Mucosa of descending colon (tissue), 3 donors: ENCODE measurements at regions not wholly inside any gene's neighbourhood (a gene's known extent, or its start where the extent isn't known, plus 50 kb on each side); places are given as distances from the start of the nearest gene placed in this dataset.

Source experiments
- ATAC-seq: fragments of 200-7000 bp; cut with Tn5 transposase; one replicate; pipeline ENCODE4 v1.9.1; 2020; ENCODE audit warnings: mild to moderate bottlenecking, moderate library complexity
- DNase-seq, 3 donors: peaks; one replicate each; pipeline ENCODE4 v3.0.0-alpha.2; 2020
- H3K36me3 ChIP-seq: fragments of 200-600 bp; one replicate; pipeline ENCODE4 v1.8.0; 2021; ENCODE audit warnings: low read depth, mild to moderate bottlenecking
- H3K4me1 ChIP-seq: fragments of 200-600 bp; one replicate; pipeline ENCODE4 v1.8.0; 2021; ENCODE audit warnings: low read depth, mild to moderate bottlenecking
- H3K4me3 ChIP-seq: fragments of 200-600 bp; one replicate; pipeline ENCODE4 v1.8.0; 2021; ENCODE audit warnings: mild to moderate bottlenecking
- H3K9me3 ChIP-seq: fragments of 200-600 bp; one replicate; pipeline ENCODE4 v1.8.0; 2021; ENCODE audit warnings: mild to moderate bottlenecking
- CTCF ChIP-seq: fragments of 200-600 bp; IDR thresholded peaks from one replicate; pipeline ENCODE4 v1.8.0; 2022; ENCODE audit warnings: antibody characterized with exemption, mild to moderate bottlenecking
- intact Hi-C, 2 donors: fragments of 100-400 bp; cut with DNase I in 1 of 2; cut with micrococcal nuclease in 1 of 2; formaldehyde crosslinking; loops; one replicate each; pipeline versions ENCODE4 v1.11.0 to v1.11.1; 2022; cut with DNase I, micrococcal nuclease
- donor health status: DM: no; HTN: no; CAD: no; lungs with moderate emphysema.
- donor health status: DM: no; HTN: no; CAD: no.
- donor health status: DM: no; HTN: yes; CAD: no.

GRCh38 chr7:68272507-68272906 is 1275.9 kb downstream of the TYW1 start:
- ATAC-seq, result no peak
- H3K4me1 ChIP-seq, result no peaks in the 10 kb centered on the region
- H3K9me3 ChIP-seq, result peaks cover 42% of the 10 kb centered on the region
- intact Hi-C loops, result no loop called here
- no peaks in the 10 kb centered on the region for H3K36me3 ChIP-seq
- TF ChIP-seq CTCF, result no peak
- no peak for DNase-seq
- no peak overlapping the region for H3K4me3 ChIP-seq

- H3K36me3 ChIP-seq, result no peaks in the 10 kb centered on the region
- DNase-seq (no peak), ATAC-seq (no peak)
- peaks cover 49% of the 10 kb centered on the region for H3K9me3 ChIP-seq
- no peaks in the 10 kb centered on the region for H3K4me1 ChIP-seq
- intact Hi-C loops, result no loop called here
- no peak for TF ChIP-seq CTCF
- no peak overlapping the region for H3K4me3 ChIP-seq
Observed at GRCh38 chr7:68276725-68277124, 1280.1 kb downstream of the TYW1 start.

- no peaks in the 10 kb centered on the region for H3K4me1 ChIP-seq
- H3K9me3 ChIP-seq, result peaks cover 57% of the 10 kb centered on the region
- intact Hi-C loops, result no loop called here
- no peak for TF ChIP-seq CTCF
- DNase-seq, result no peak
- ATAC-seq, result no peak
- no peaks in the 10 kb centered on the region for H3K36me3 ChIP-seq
- no peak overlapping the region for H3K4me3 ChIP-seq
Observed at GRCh38 chr7:68279827-68280400, 1283.3 kb downstream of the TYW1 start.

- ATAC-seq (no peak), DNase-seq (no peak)
- intact Hi-C loops, result no loop called here
Observed at GRCh38 chr7:68280931-68281330, 1284.3 kb downstream of the TYW1 start.

GRCh38 chr7:68288144-68288593 is 1291.5 kb downstream of the TYW1 start:
- Histone ChIP-seq H3K9me3 (peaks cover 50% of the 10 kb centered on the region), H3K4me3 (no peak overlapping the region), H3K36me3 (no peaks in the 10 kb centered on the region), H3K4me1 (no peaks in the 10 kb centered on the region)
- no peak for DNase-seq
- no peak for ATAC-seq
- intact Hi-C loops, result no loop called here
- TF ChIP-seq CTCF, result no peak

More at GRCh38 chr7:68280931-68281330, 1284.3 kb downstream of the TYW1 start:
- no peak for TF ChIP-seq CTCF
- Histone ChIP-seq H3K36me3 (no peaks in the 10 kb centered on the region), H3K9me3 (peaks cover 50% of the 10 kb centered on the region), H3K4me3 (no peak overlapping the region), H3K4me1 (no peaks in the 10 kb centered on the region)

- DNase-seq (no peak), ATAC-seq (no peak)
- Histone ChIP-seq H3K4me1 (no peaks in the 10 kb centered on the region), H3K9me3 (peaks cover 50% of the 10 kb centered on the region), H3K36me3 (no peaks in the 10 kb centered on the region), H3K4me3 (no peak overlapping the region)
- intact Hi-C loops, result no loop called here
- TF ChIP-seq CTCF, result no peak
Observed at GRCh38 chr7:68291710-68292109, 1295.1 kb downstream of the TYW1 start.
